ENCODE measurements at regions not wholly inside any gene's neighbourhood (a gene's known extent, or its start where the extent isn't known, plus 50 kb on each side); places are given as distances from the start of the nearest gene placed in this dataset.

GRCh38 chr9:108709997-108710396, 145.8 kb downstream of the ACTL7B start:
- no peak overlapping the region for H3K4me3 ChIP-seq (replicated peaks in 1 of 2; ENCODE audit: low read depth in 1 of 2, low read length in 2 of 2)
- no peak for ATAC-seq
- TF ChIP-seq, protein P1, sequence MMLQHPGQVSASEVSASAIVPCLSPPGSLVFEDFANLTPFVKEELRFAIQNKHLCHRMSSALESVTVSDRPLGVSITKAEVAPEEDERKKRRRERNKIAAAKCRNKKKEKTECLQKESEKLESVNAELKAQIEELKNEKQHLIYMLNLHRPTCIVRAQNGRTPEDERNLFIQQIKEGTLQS (IDR thresholded peaks at IDR 0.05), result no peak
- no peak for TF ChIP-seq POLR2A (IDR thresholded peaks at IDR 0.05; ENCODE audit: borderline replicate concordance, extremely low read depth, insufficient read depth, insufficient read length)
- no peak for TF ChIP-seq CEBPB (IDR thresholded peaks at IDR 0.05; ENCODE audit: low read depth)
- no peak for TF ChIP-seq RAD21 (IDR thresholded peaks at IDR 0.05; ENCODE audit: low read depth)
- no peak for TF ChIP-seq ELF1 (IDR thresholded peaks at IDR 0.05; ENCODE audit: borderline replicate concordance, low read depth)
- TF ChIP-seq, protein P2, sequence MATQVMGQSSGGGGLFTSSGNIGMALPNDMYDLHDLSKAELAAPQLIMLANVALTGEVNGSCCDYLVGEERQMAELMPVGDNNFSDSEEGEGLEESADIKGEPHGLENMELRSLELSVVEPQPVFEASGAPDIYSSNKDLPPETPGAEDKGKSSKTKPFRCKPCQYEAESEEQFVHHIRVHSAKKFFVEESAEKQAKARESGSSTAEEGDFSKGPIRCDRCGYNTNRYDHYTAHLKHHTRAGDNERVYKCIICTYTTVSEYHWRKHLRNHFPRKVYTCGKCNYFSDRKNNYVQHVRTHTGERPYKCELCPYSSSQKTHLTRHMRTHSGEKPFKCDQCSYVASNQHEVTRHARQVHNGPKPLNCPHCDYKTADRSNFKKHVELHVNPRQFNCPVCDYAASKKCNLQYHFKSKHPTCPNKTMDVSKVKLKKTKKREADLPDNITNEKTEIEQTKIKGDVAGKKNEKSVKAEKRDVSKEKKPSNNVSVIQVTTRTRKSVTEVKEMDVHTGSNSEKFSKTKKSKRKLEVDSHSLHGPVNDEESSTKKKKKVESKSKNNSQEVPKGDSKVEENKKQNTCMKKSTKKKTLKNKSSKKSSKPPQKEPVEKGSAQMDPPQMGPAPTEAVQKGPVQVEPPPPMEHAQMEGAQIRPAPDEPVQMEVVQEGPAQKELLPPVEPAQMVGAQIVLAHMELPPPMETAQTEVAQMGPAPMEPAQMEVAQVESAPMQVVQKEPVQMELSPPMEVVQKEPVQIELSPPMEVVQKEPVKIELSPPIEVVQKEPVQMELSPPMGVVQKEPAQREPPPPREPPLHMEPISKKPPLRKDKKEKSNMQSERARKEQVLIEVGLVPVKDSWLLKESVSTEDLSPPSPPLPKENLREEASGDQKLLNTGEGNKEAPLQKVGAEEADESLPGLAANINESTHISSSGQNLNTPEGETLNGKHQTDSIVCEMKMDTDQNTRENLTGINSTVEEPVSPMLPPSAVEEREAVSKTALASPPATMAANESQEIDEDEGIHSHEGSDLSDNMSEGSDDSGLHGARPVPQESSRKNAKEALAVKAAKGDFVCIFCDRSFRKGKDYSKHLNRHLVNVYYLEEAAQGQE (IDR thresholded peaks at IDR 0.05; ENCODE audit: low read depth), result no peak
- TF ChIP-seq, protein P3, sequence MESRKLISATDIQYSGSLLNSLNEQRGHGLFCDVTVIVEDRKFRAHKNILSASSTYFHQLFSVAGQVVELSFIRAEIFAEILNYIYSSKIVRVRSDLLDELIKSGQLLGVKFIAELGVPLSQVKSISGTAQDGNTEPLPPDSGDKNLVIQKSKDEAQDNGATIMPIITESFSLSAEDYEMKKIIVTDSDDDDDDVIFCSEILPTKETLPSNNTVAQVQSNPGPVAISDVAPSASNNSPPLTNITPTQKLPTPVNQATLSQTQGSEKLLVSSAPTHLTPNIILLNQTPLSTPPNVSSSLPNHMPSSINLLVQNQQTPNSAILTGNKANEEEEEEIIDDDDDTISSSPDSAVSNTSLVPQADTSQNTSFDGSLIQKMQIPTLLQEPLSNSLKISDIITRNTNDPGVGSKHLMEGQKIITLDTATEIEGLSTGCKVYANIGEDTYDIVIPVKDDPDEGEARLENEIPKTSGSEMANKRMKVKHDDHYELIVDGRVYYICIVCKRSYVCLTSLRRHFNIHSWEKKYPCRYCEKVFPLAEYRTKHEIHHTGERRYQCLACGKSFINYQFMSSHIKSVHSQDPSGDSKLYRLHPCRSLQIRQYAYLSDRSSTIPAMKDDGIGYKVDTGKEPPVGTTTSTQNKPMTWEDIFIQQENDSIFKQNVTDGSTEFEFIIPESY (IDR thresholded peaks at IDR 0.05; ENCODE audit: extremely low read depth, insufficient replicate concordance, low read length), result no peak
- no peak for TF ChIP-seq POLR2AphosphoS5 (IDR thresholded peaks at IDR 0.05; ENCODE audit: low read depth, low read length)
- TF ChIP-seq CBX3 (IDR thresholded peaks at IDR 0.05; ENCODE audit: low read depth), result no peak
- TF ChIP-seq YY1 (IDR thresholded peaks at IDR 0.05; ENCODE audit: extremely low read depth, insufficient replicate concordance, low read depth, low read length), result no peak
- TF ChIP-seq MAX (IDR thresholded peaks at IDR 0.05), result no peak
- no peak for DNase-seq (ENCODE audit: low read depth, low spot score)
- no peak overlapping the region for H2AFZ ChIP-seq (ENCODE audit: low read depth, low read length, poor library complexity, severe bottlenecking)
- ChIA-PET RAD21 (ENCODE audit: low non-redundant PET in 1 of 2, low total read pairs in 2 of 2, uncharacterized antibody in 2 of 2, unreplicated experiment in 2 of 2) (no interaction called here), CTCF (no interaction called here), POLR2A (no interaction called here)
- H3K4me1 ChIP-seq (ENCODE audit: control insufficient read depth in 1 of 2, insufficient read depth in 2 of 2, low read length in 2 of 2), result no peaks in the 10 kb centered on the region
- H4K20me1 ChIP-seq (ENCODE audit: insufficient read depth), result no peaks in the 10 kb centered on the region
- H3K27ac ChIP-seq (ENCODE audit: low read depth, low read length), result no peak overlapping the region
- H3K9ac ChIP-seq (ENCODE audit: low read length), result no peak overlapping the region
- no peaks in the 10 kb centered on the region for H3K79me2 ChIP-seq (ENCODE audit: insufficient read depth, low read length)
- H3K4me2 ChIP-seq (ENCODE audit: low read length), result no peak overlapping the region
- H3K36me3 ChIP-seq (ENCODE audit: control insufficient read depth in 1 of 2, insufficient read depth in 2 of 2, low read length in 2 of 2), result no peaks in the 10 kb centered on the region
- H3K9me3 ChIP-seq (ENCODE audit: control insufficient read depth in 1 of 2, insufficient read depth in 1 of 2, low read depth in 1 of 2, low read length in 2 of 2), result no peaks in the 10 kb centered on the region
- no TSS peak for BruUV-seq (replicated peaks)
- H3K9me2 ChIP-seq (ENCODE audit: insufficient read depth), result no peaks in the 10 kb centered on the region
- intact Hi-C loops (cut with micrococcal nuclease), result no loop called here
- H3K27me3 ChIP-seq (ENCODE audit: insufficient read depth, low read length), result no peaks in the 10 kb centered on the region

Data from HCT116 (cell line).